ENCODE measurements at regions not wholly inside any gene's neighbourhood (a gene's known extent, or its start where the extent isn't known, plus 50 kb on each side); places are given as distances from the start of the nearest gene placed in this dataset.

- no peaks in the 10 kb centered on the region for H3F3A ChIP-seq (ENCODE audit: low read depth)
- H3K27me3 ChIP-seq (ENCODE audit: insufficient read depth, low read length, poor library complexity, severe bottlenecking) = no peaks in the 10 kb centered on the region
- H3K4me3 ChIP-seq (ENCODE audit: low read length, poor library complexity, severe bottlenecking) = no peak overlapping the region
- no peak overlapping the region for H3K4me2 ChIP-seq (ENCODE audit: low read depth, low read length, poor library complexity, severe bottlenecking)
- no peak overlapping the region for H3K9ac ChIP-seq (ENCODE audit: low read depth, low read length, poor library complexity, severe bottlenecking)
- H3K4me1 ChIP-seq (ENCODE audit: insufficient read depth, low read length, poor library complexity, severe bottlenecking) = peaks cover 34% of the 10 kb centered on the region
- no peak for TF ChIP-seq EZH2phosphoT487 (IDR thresholded peaks at IDR 0.05; ENCODE audit: borderline replicate concordance)
- no peak for TF ChIP-seq CTCF (conservative IDR thresholded peaks at IDR 0.05; ENCODE audit: low read length)
- no peaks in the 10 kb centered on the region for H4K20me1 ChIP-seq (ENCODE audit: insufficient read depth, low read length, poor library complexity, severe bottlenecking)
- H2AFZ ChIP-seq (ENCODE audit: low read length) = 0 out of 2 replicates have a peak overlapping the region, but pooled peaks have one; percentile 13
- no peaks in the 10 kb centered on the region for H3K9me3 ChIP-seq (ENCODE audit: insufficient read depth, low read depth, low read length)
- H3K36me3 ChIP-seq (ENCODE audit: insufficient read depth, low read length) = no peaks in the 10 kb centered on the region
- H3K9me2 ChIP-seq (replicated peaks; ENCODE audit: low read depth, low read length) = no peaks in the 10 kb centered on the region
- no peaks in the 10 kb centered on the region for H3K79me2 ChIP-seq (ENCODE audit: insufficient read depth, low read length)
Observed at GRCh38 chr3:177547711-177548350, 350.5 kb upstream of the TBL1XR1 start.

- H3K27me3 ChIP-seq (ENCODE audit: insufficient read depth, low read length, poor library complexity, severe bottlenecking) = no peaks in the 10 kb centered on the region
- no peaks in the 10 kb centered on the region for H3K9me3 ChIP-seq (ENCODE audit: insufficient read depth, low read depth, low read length)
- H2AFZ ChIP-seq (ENCODE audit: low read length) = no peak overlapping the region
- H3F3A ChIP-seq (ENCODE audit: low read depth) = peaks cover 5% of the 10 kb centered on the region; the same call in 1 of the 2 replicates
- H3K9me2 ChIP-seq (replicated peaks; ENCODE audit: low read depth, low read length) = no peaks in the 10 kb centered on the region
- H3K79me2 ChIP-seq (ENCODE audit: insufficient read depth, low read length) = no peaks in the 10 kb centered on the region
- no peaks in the 10 kb centered on the region for H3K36me3 ChIP-seq (ENCODE audit: insufficient read depth, low read length)
- H3K4me1 ChIP-seq (ENCODE audit: insufficient read depth, low read length, poor library complexity, severe bottlenecking) = peaks cover 53% of the 10 kb centered on the region
- H4K20me1 ChIP-seq (ENCODE audit: insufficient read depth, low read length, poor library complexity, severe bottlenecking) = no peaks in the 10 kb centered on the region
- H3K9ac ChIP-seq (ENCODE audit: low read depth, low read length, poor library complexity, severe bottlenecking) = no peak overlapping the region
- TF ChIP-seq EZH2phosphoT487 (IDR thresholded peaks at IDR 0.05; ENCODE audit: borderline replicate concordance) = no peak
- no peak for TF ChIP-seq CTCF (conservative IDR thresholded peaks at IDR 0.05; ENCODE audit: low read length)
- H3K4me3 ChIP-seq (ENCODE audit: low read length, poor library complexity, severe bottlenecking) = no peak overlapping the region
- no peak overlapping the region for H3K4me2 ChIP-seq (ENCODE audit: low read depth, low read length, poor library complexity, severe bottlenecking)
Observed at GRCh38 chr3:177550667-177551066, 353.4 kb upstream of the TBL1XR1 start.

DNA sequence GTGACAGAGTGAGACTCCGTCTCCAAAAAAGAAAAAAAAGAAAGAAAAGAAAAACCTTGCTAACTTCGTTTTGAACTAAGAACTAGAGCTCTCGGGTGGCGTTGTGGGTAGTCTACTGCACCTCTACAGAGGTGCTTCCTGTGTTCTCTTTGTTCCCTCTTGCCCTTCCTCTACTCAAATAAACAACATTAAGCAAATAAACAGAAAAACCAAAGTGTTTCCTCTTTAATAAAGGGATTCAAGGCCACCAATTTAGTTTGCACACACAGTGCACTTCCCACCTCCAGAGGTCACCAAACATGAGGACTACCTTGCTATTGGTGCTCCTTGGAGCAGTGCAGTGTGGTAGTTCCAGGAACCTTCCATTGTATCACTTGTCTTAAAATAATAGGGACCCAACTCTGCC, 354.2 kb upstream of the TBL1XR1 start:
- H3K4me2 ChIP-seq (ENCODE audit: low read depth, low read length, poor library complexity, severe bottlenecking) = peak overlapping the region; percentile 28
- H3F3A ChIP-seq (ENCODE audit: low read depth) = peaks cover 5% of the 10 kb centered on the region; the same call in 1 of the 2 replicates
- no peak overlapping the region for H3K4me3 ChIP-seq (ENCODE audit: low read length, poor library complexity, severe bottlenecking)
- H2AFZ ChIP-seq (ENCODE audit: low read length) = peak overlapping the region; percentile 68
- no peaks in the 10 kb centered on the region for H3K9me3 ChIP-seq (ENCODE audit: insufficient read depth, low read depth, low read length)
- no peaks in the 10 kb centered on the region for H3K79me2 ChIP-seq (ENCODE audit: insufficient read depth, low read length)
- no peaks in the 10 kb centered on the region for H3K36me3 ChIP-seq (ENCODE audit: insufficient read depth, low read length)
- no peak overlapping the region for H3K9ac ChIP-seq (ENCODE audit: low read depth, low read length, poor library complexity, severe bottlenecking)
- H3K27me3 ChIP-seq (ENCODE audit: insufficient read depth, low read length, poor library complexity, severe bottlenecking) = no peaks in the 10 kb centered on the region
- H4K20me1 ChIP-seq (ENCODE audit: insufficient read depth, low read length, poor library complexity, severe bottlenecking) = no peaks in the 10 kb centered on the region
- TF ChIP-seq CTCF (conservative IDR thresholded peaks at IDR 0.05; ENCODE audit: low read length) = peak; percentile 34; the same call in 1 of the 2 replicates
- TF ChIP-seq EZH2phosphoT487 (IDR thresholded peaks at IDR 0.05; ENCODE audit: borderline replicate concordance) = no peak
- H3K4me1 ChIP-seq (ENCODE audit: insufficient read depth, low read length, poor library complexity, severe bottlenecking) = peaks cover 60% of the 10 kb centered on the region
- H3K9me2 ChIP-seq (replicated peaks; ENCODE audit: low read depth, low read length) = no peaks in the 10 kb centered on the region

Measured in Loucy (cell line).